Neuronal stem cell (in vitro differentiated cells): ENCODE measurements at regions not wholly inside any gene's neighbourhood (a gene's known extent, or its start where the extent isn't known, plus 50 kb on each side); places are given as distances from the start of the nearest gene placed in this dataset.

Experiments used
- DNase-seq: peaks from one replicate; pipeline ENCODE4 v3.0.0-alpha.2; 2013; ENCODE audit warnings: low spot score
- H2AFZ ChIP-seq: one replicate; pipeline ENCODE4 v1.6.1; 2013; ENCODE audit warnings: mild to moderate bottlenecking, low read length, inconsistent platforms
- H2AK5ac ChIP-seq: 2 replicates; pipeline ENCODE4 v1.6.1; 2013; ENCODE audit warnings: low read depth, mild to moderate bottlenecking, inconsistent platforms, low read length, moderate library complexity, mixed read lengths
- H2BK120ac ChIP-seq: 2 replicates; pipeline ENCODE4 v1.6.1; 2013; ENCODE audit warnings: low read depth, mild to moderate bottlenecking, inconsistent platforms, low read length, moderate library complexity, mixed read lengths
- H2BK12ac ChIP-seq: one replicate; pipeline ENCODE4 v1.6.1; 2013; ENCODE audit warnings: low read length, inconsistent platforms
- H2BK15ac ChIP-seq: 2 replicates; pipeline ENCODE4 v1.6.1; 2013; ENCODE audit warnings: mild to moderate bottlenecking, low read length, inconsistent platforms, mixed read lengths
- H2BK5ac ChIP-seq: one replicate; pipeline ENCODE4 v1.6.1; 2013; ENCODE audit warnings: inconsistent platforms, mild to moderate bottlenecking, low read length, moderate library complexity
- H3K14ac ChIP-seq: one replicate; pipeline ENCODE4 v1.6.1; 2013; ENCODE audit warnings: low read length, inconsistent platforms
- H3K18ac ChIP-seq: 2 replicates; pipeline ENCODE4 v1.6.1; 2013; ENCODE audit warnings: low read length, inconsistent platforms
- H3K23ac ChIP-seq: 2 replicates; pipeline ENCODE4 v1.6.1; 2013; ENCODE audit warnings: low read depth, mild to moderate bottlenecking, mixed read lengths, low read length, inconsistent platforms; ENCODE audit not compliant: poor library complexity
- H3K27ac ChIP-seq: replicated peaks from 3 replicates; pipeline ENCODE4 v1.5.1; 2013; ENCODE audit warnings: low read length, inconsistent platforms
- H3K27me3 ChIP-seq, 3 experiments: 2 replicates each; pipeline ENCODE4 v1.6.1; 2013; ENCODE audit warnings: low read length in 3 of 3, mild to moderate bottlenecking in 2 of 3, inconsistent platforms in 1 of 3, low read depth in 1 of 3, mixed read lengths in 1 of 3, moderate library complexity in 1 of 3; ENCODE audit not compliant: control insufficient read depth in 3 of 3, insufficient read depth in 3 of 3
- H3K36me3 ChIP-seq, 2 donors: replicated peaks in 1 of 2; 2 replicates each; pipeline ENCODE4 v1.6.1; 2013; ENCODE audit warnings: low read length in 2 of 2; ENCODE audit not compliant: control insufficient read depth in 2 of 2, insufficient read depth in 2 of 2
- H3K4ac ChIP-seq: 2 replicates; pipeline ENCODE4 v1.6.1; 2013; ENCODE audit warnings: inconsistent platforms, mild to moderate bottlenecking, low read length, moderate library complexity
- H3K4me1 ChIP-seq, 2 donors: 1 replicate in 1 of 2; 2 replicates in 1 of 2; pipeline ENCODE4 v1.6.1; 2013; ENCODE audit warnings: low read length in 2 of 2, low read depth in 1 of 2; ENCODE audit not compliant: control insufficient read depth in 2 of 2, insufficient read depth in 1 of 2
- H3K4me2 ChIP-seq: one replicate; pipeline ENCODE4 v1.6.1; 2013; ENCODE audit warnings: mild to moderate bottlenecking, low read length, inconsistent platforms; ENCODE audit not compliant: insufficient read depth, poor library complexity, severe bottlenecking
- H3K4me3 ChIP-seq, 2 donors: 2 replicates each; pipeline ENCODE4 v1.5.1; 2013; ENCODE audit warnings: low read length in 2 of 2, mild to moderate bottlenecking in 2 of 2, inconsistent platforms in 1 of 2, moderate library complexity in 1 of 2
- H3K79me1 ChIP-seq: one replicate; pipeline ENCODE4 v1.6.1; 2013; ENCODE audit warnings: low read depth, mild to moderate bottlenecking, inconsistent platforms, low read length, moderate library complexity
- H3K9ac ChIP-seq: one replicate; pipeline ENCODE4 v1.6.1; 2013; ENCODE audit warnings: mild to moderate bottlenecking, low read depth, low read length, inconsistent platforms; ENCODE audit not compliant: poor library complexity
- H3K9me3 ChIP-seq, 2 donors: replicated peaks in 1 of 2; 2 replicates each; pipeline versions ENCODE3 to v1.6.1; 2013; ENCODE audit warnings: low read length in 2 of 2, mild to moderate bottlenecking in 2 of 2, inconsistent platforms in 1 of 2, low read depth in 1 of 2, mixed read lengths in 1 of 2, moderate library complexity in 1 of 2; ENCODE audit not compliant: control insufficient read depth in 2 of 2, insufficient read depth in 1 of 2
- H4K8ac ChIP-seq: one replicate; pipeline ENCODE4 v1.6.1; 2013; ENCODE audit warnings: low read depth, mild to moderate bottlenecking, inconsistent platforms, low read length, moderate library complexity
- H4K91ac ChIP-seq: one replicate; pipeline ENCODE4 v1.6.1; 2013; ENCODE audit warnings: low read length, low read depth, mild to moderate bottlenecking, inconsistent platforms; ENCODE audit not compliant: poor library complexity
- WGBS, 2 donors: extraction: QIAGEN DNeasy Blood & Tissue Kit; methylation state at CpG; one replicate each; pipeline ENCODE4 v1.1.7; 2013; ENCODE audit warnings: missing lambda C conversion rate in 2 of 2, mixed read lengths in 1 of 2; ENCODE audit not compliant: insufficient read length in 2 of 2, insufficient replicate concordance in 1 of 2; ENCODE audit errors: extremely low coverage in 2 of 2; 5-methylcytosine and 5-hydroxymethylcytosine counted together

DNA sequence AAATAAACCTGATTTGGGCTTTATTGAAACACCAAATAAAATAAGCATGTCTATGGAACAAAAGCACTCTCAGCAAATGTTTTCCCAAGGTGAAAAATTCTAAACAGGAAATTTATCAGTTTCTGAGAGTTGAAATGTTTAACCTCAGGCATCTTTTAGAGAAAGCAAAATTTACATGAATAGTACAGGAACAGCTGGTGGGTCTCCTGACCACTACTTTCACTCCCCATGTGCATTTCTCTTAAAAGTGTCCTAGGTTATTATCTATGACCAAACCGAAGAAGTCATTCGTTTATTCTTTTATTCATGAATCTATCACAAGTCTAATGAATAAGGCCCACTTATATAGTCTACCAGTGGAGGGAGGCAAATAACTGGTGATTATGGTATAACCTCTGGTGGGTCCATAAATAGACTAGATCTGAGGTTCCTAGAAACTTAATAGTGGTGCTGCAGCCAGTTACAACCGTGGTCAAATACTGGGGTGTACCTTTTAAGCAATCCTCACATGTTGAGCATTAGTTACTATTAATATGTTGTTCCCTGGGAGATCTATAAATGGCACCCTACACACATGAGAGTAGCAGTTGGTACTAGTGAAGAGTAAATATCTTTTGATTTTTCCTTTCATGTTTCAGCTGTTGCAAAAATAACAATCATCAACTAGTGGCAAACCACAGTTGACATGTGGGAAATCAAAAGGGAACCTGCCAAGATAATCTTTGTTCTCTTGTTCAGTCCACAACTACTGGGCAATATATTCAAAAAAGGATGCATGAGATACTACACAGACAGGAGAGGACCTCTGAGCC is 169.3 kb upstream of the STAC start:
- Histone ChIP-seq H2BK120ac (no peak overlapping the region), H3K18ac (no peak overlapping the region), H3K4me2 (no peak overlapping the region), H2BK5ac (no peak overlapping the region), H2BK15ac (no peak overlapping the region), H4K91ac (no peak overlapping the region), H3K23ac (no peak overlapping the region), H3K9ac (no peak overlapping the region), H3K4me1 (no peaks in the 10 kb centered on the region), H2AFZ (no peak overlapping the region), H2BK12ac (no peak overlapping the region), H3K79me1 (no peaks in the 10 kb centered on the region), H3K27me3 (no peaks in the 10 kb centered on the region), H3K4ac (no peak overlapping the region), H4K8ac (no peak overlapping the region), H3K27ac (no peak overlapping the region), H3K36me3 (no peaks in the 10 kb centered on the region), H3K4me3 (no peak overlapping the region), H3K14ac (no peak overlapping the region), H2AK5ac (no peak overlapping the region), H3K9me3 (no peaks in the 10 kb centered on the region)
- DNase-seq, result no peak
- no CpG with 5 or more reads among the region's 3 CpGs for WGBS, 2 donors

DNA sequence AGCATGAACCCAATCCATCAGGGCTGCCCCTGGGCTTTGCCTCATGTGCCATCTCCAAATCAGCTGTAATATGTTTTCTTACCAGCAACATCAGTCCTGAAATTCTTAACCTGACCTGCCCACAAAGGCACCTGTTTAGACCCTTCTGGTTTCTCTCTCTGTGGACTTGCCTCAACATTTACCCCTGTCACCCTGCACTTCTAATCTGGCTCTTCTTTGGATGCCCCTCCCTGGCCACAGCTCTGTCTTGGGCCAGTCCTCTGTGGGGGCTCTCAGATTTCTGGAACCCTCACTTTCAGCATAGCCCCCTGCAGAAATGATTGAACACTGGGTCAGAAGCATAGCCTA is 168.7 kb upstream of the STAC start:
- H4K91ac ChIP-seq, result no peak overlapping the region
- H3K23ac ChIP-seq, result no peak overlapping the region
- H3K27ac ChIP-seq, result no peak overlapping the region
- no peak overlapping the region for H3K4me2 ChIP-seq
- no peak for DNase-seq
- no peaks in the 10 kb centered on the region for H3K4me1 ChIP-seq
- no peak overlapping the region for H2BK120ac ChIP-seq
- no peaks in the 10 kb centered on the region for H3K27me3 ChIP-seq
- H3K14ac ChIP-seq, result no peak overlapping the region
- no peak overlapping the region for H4K8ac ChIP-seq
- H2AFZ ChIP-seq, result no peak overlapping the region
- no peak overlapping the region for H2BK12ac ChIP-seq
- H3K4me3 ChIP-seq, result no peak overlapping the region
- no peak overlapping the region for H2AK5ac ChIP-seq
- H2BK15ac ChIP-seq, result no peak overlapping the region
- no peaks in the 10 kb centered on the region for H3K79me1 ChIP-seq
- H3K9me3 ChIP-seq, result no peaks in the 10 kb centered on the region
- no peak overlapping the region for H3K18ac ChIP-seq
- no peak overlapping the region for H3K9ac ChIP-seq
- no peaks in the 10 kb centered on the region for H3K36me3 ChIP-seq
- no peak overlapping the region for H2BK5ac ChIP-seq
- no peak overlapping the region for H3K4ac ChIP-seq

DNA sequence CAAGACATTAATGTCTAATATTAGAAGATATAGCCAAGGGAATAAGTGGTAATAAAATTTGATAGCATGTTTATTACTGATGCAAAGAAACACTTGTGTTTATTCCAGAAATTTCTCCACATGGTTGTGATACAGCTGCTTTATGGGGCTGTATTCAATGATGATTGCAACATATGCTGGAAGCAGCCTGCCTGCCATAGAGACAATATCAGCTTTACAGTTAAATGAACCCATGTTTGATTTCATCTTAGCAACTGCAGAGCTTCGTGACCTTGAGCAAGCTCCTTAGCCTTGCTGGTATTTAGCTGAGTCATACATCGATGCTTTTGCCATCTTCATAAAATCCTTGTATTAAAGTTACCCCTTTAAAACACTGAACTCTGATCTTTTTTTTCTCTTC is 168.1 kb upstream of the STAC start:
- H3K79me1 ChIP-seq, result no peaks in the 10 kb centered on the region
- no peaks in the 10 kb centered on the region for H3K9me3 ChIP-seq
- H2BK15ac ChIP-seq, result no peak overlapping the region
- H4K91ac ChIP-seq, result no peak overlapping the region
- no peaks in the 10 kb centered on the region for H3K36me3 ChIP-seq
- H3K4me3 ChIP-seq, result no peak overlapping the region
- H3K4me2 ChIP-seq, result no peak overlapping the region
- WGBS, 2 donors, result no CpG with 5 or more reads among the region's 2 CpGs
- H2BK5ac ChIP-seq, result no peak overlapping the region
- no peak overlapping the region for H3K23ac ChIP-seq
- DNase-seq, result no peak
- H3K4ac ChIP-seq, result no peak overlapping the region
- H3K9ac ChIP-seq, result no peak overlapping the region
- no peak overlapping the region for H3K18ac ChIP-seq
- no peak overlapping the region for H3K27ac ChIP-seq
- H2BK120ac ChIP-seq, result no peak overlapping the region
- H2AK5ac ChIP-seq, result no peak overlapping the region
- H3K27me3 ChIP-seq, result no peaks in the 10 kb centered on the region
- no peak overlapping the region for H3K14ac ChIP-seq
- H4K8ac ChIP-seq, result no peak overlapping the region
- H3K4me1 ChIP-seq, result no peaks in the 10 kb centered on the region
- no peak overlapping the region for H2AFZ ChIP-seq
- H2BK12ac ChIP-seq, result no peak overlapping the region

- Histone ChIP-seq H3K9me3 (no peaks in the 10 kb centered on the region), H2BK5ac (no peak overlapping the region), H3K27me3 (no peaks in the 10 kb centered on the region), H2BK120ac (no peak overlapping the region), H2BK15ac (no peak overlapping the region), H4K91ac (no peak overlapping the region), H3K27ac (no peak overlapping the region), H3K79me1 (no peaks in the 10 kb centered on the region), H2AK5ac (no peak overlapping the region), H3K18ac (no peak overlapping the region), H2AFZ (no peak overlapping the region), H3K4me3 (no peak overlapping the region), H3K4me1 (no peaks in the 10 kb centered on the region), H4K8ac (no peak overlapping the region), H3K23ac (no peak overlapping the region), H3K4me2 (no peak overlapping the region), H2BK12ac (no peak overlapping the region), H3K4ac (no peak overlapping the region), H3K14ac (no peak overlapping the region), H3K36me3 (no peaks in the 10 kb centered on the region), H3K9ac (no peak overlapping the region)
- DNase-seq, result no peak
- WGBS, 2 donors, result no CpG with 5 or more reads among the region's 3 CpGs
These were observed 165.8 kb upstream of the STAC start for GRCh38 chr3:36214460-36214859.
